Panc1 (cell line): ENCODE measurements at regions not wholly inside any gene's neighbourhood (a gene's known extent, or its start where the extent isn't known, plus 50 kb on each side); places are given as distances from the start of the nearest gene placed in this dataset.

Experiments used
- ATAC-seq: fragments of 200-7000 bp; cut with Tn5 transposase; 2 replicates; pipeline ENCODE4 v1.9.1; 2020; ENCODE audit warnings: mild to moderate bottlenecking, moderate library complexity
- BruUV-seq: library from RNA; stranded (reverse); fragments of 400-500 nt; replicated peaks from 2 replicates; lab custom pipeline; 2021; lab: Mats Ljungman, UMichigan
- CTCF ChIA-PET: fragments of 300-600 bp; sonication (Branson Sonifier 250); formaldehyde crosslinking; loops from one replicate; lab custom pipeline; 2022; ENCODE audit warnings: antibody characterized with exemption; lab: Charles Lee
- POLR2A ChIA-PET: fragments of 300-600 bp; sonication (Branson Sonifier 250); formaldehyde crosslinking; loops from one replicate; lab custom pipeline; 2022; ENCODE audit warnings: antibody characterized with exemption; lab: Charles Lee
- DNase-seq: peaks from one replicate; pipeline ENCODE4 v3.0.0-alpha.2; 2010; ENCODE audit warnings: low read depth, low spot score
- H3K27ac ChIP-seq: 2 replicates; pipeline ENCODE4 v1.5.1; 2011; ENCODE audit warnings: mild to moderate bottlenecking, low read length, inconsistent platforms
- H3K27me3 ChIP-seq: fragments of 200-500 bp; sonication (Bioruptor generic); 2 replicates; pipeline ENCODE4 v1.6.0; 2014; ENCODE audit warnings: low read length, inconsistent platforms; ENCODE audit not compliant: control insufficient read depth, insufficient read depth
- H3K36me3 ChIP-seq: fragments of 200-500 bp; sonication (Bioruptor generic); 2 replicates; pipeline ENCODE4 v1.5.1; 2014; ENCODE audit warnings: inconsistent platforms, mild to moderate bottlenecking, low read length, moderate library complexity; ENCODE audit not compliant: control insufficient read depth, insufficient read depth
- H3K4me1 ChIP-seq: 2 replicates; pipeline ENCODE4 v1.5.1; 2011; ENCODE audit warnings: inconsistent platforms, mild to moderate bottlenecking, low read length, moderate library complexity; ENCODE audit not compliant: control insufficient read depth, insufficient read depth
- H3K4me3 ChIP-seq, 2 experiments: 2 replicates each; pipeline ENCODE4 v1.5.1; 2011 to 2012; ENCODE audit warnings: low read depth in 2 of 2, low read length in 2 of 2, mild to moderate bottlenecking in 2 of 2, inconsistent platforms in 1 of 2, moderate library complexity in 1 of 2
- H3K9me3 ChIP-seq: fragments of 200-500 bp; sonication (Bioruptor generic); 2 replicates; pipeline ENCODE4 v1.5.1; 2014; ENCODE audit warnings: low read depth, mild to moderate bottlenecking, inconsistent platforms, low read length, moderate library complexity; ENCODE audit not compliant: control insufficient read depth, insufficient read depth
- POLR2AphosphoS5 ChIP-seq: IDR thresholded peaks from 2 replicates; pipeline ENCODE4 v1.6.1; 2012; ENCODE audit warnings: mild to moderate bottlenecking, low read depth, low read length, moderate library complexity
- SIN3A ChIP-seq: IDR thresholded peaks from 2 replicates; pipeline ENCODE4 v1.6.1; 2012; ENCODE audit warnings: low read depth, mild to moderate bottlenecking, low read length, moderate library complexity, borderline replicate concordance; ENCODE audit not compliant: insufficient read depth
- TCF7L2 ChIP-seq: IDR thresholded peaks from 2 replicates; pipeline ENCODE4 v1.6.1; 2011; ENCODE audit warnings: mild to moderate bottlenecking, low read depth, low read length, inconsistent platforms
- in situ Hi-C: cut with HindIII; loops from 2 replicates; pipeline ENCODE4 v1.10.0; 2016; ENCODE audit warnings: low sequenced_read_pairs, low pct_unique_long_range_greater_than_20kb
- intact Hi-C: fragments of 100-400 bp; cut with micrococcal nuclease; formaldehyde crosslinking; loops from one replicate; pipeline ENCODE4 v1.10.0; 2022; ENCODE audit not compliant: unreplicated experiment
- TF ChIP-seq, protein P1 (sequence below), 2 experiments: IDR thresholded peaks; 2 replicates each; pipeline ENCODE4 v1.6.1; 2011 to 2012; ENCODE audit warnings: low read depth in 2 of 2, control low read depth in 1 of 2, low read length in 1 of 2, mild to moderate bottlenecking in 1 of 2, moderate library complexity in 1 of 2; ENCODE audit not compliant: insufficient read depth in 1 of 2
- TF ChIP-seq, protein P2 (sequence below): fragments of 450-650 bp; IDR thresholded peaks from 2 replicates; pipeline ENCODE4 v1.5.1; 2017; ENCODE audit warnings: mild to moderate bottlenecking

DNA sequence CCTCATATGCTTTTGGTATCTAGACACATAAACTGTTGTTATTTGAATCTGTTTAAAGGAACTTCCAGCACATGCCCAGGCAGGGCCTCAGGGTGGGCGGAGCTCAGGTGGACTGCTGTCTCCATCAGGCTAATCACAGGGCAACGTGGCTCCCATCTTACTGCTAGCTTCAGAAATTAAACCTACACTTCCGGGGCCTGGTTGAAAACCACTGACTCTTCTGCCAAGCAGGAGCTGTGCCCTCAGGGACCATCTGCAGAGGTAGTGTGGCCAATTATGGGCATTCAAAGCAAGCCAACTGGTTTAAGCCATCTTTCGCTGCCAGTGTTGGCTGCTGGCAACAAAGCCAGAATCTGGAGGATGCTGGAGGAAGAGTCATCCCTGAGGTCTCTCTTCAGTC is 97.5 kb downstream of the TMX1 start:
- no TSS peak for BruUV-seq
- TF ChIP-seq TCF7L2 (no peak), SIN3A (no peak), POLR2AphosphoS5 (no peak)
- TF ChIP-seq, protein P1, sequence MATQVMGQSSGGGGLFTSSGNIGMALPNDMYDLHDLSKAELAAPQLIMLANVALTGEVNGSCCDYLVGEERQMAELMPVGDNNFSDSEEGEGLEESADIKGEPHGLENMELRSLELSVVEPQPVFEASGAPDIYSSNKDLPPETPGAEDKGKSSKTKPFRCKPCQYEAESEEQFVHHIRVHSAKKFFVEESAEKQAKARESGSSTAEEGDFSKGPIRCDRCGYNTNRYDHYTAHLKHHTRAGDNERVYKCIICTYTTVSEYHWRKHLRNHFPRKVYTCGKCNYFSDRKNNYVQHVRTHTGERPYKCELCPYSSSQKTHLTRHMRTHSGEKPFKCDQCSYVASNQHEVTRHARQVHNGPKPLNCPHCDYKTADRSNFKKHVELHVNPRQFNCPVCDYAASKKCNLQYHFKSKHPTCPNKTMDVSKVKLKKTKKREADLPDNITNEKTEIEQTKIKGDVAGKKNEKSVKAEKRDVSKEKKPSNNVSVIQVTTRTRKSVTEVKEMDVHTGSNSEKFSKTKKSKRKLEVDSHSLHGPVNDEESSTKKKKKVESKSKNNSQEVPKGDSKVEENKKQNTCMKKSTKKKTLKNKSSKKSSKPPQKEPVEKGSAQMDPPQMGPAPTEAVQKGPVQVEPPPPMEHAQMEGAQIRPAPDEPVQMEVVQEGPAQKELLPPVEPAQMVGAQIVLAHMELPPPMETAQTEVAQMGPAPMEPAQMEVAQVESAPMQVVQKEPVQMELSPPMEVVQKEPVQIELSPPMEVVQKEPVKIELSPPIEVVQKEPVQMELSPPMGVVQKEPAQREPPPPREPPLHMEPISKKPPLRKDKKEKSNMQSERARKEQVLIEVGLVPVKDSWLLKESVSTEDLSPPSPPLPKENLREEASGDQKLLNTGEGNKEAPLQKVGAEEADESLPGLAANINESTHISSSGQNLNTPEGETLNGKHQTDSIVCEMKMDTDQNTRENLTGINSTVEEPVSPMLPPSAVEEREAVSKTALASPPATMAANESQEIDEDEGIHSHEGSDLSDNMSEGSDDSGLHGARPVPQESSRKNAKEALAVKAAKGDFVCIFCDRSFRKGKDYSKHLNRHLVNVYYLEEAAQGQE (IDR thresholded peaks at IDR 0.05; ENCODE audit: insufficient read depth in 1 of 2, low read depth in 2 of 2, low read length in 1 of 2), result no peak
- TF ChIP-seq, protein P2, sequence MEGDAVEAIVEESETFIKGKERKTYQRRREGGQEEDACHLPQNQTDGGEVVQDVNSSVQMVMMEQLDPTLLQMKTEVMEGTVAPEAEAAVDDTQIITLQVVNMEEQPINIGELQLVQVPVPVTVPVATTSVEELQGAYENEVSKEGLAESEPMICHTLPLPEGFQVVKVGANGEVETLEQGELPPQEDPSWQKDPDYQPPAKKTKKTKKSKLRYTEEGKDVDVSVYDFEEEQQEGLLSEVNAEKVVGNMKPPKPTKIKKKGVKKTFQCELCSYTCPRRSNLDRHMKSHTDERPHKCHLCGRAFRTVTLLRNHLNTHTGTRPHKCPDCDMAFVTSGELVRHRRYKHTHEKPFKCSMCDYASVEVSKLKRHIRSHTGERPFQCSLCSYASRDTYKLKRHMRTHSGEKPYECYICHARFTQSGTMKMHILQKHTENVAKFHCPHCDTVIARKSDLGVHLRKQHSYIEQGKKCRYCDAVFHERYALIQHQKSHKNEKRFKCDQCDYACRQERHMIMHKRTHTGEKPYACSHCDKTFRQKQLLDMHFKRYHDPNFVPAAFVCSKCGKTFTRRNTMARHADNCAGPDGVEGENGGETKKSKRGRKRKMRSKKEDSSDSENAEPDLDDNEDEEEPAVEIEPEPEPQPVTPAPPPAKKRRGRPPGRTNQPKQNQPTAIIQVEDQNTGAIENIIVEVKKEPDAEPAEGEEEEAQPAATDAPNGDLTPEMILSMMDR, result no peak
- DNase-seq (no peak), ATAC-seq (no peak)
- ChIA-PET CTCF (no interaction called here), POLR2A (no interaction called here)
- intact Hi-C loops, result no loop called here
- H3K4me1 ChIP-seq, result no peaks in the 10 kb centered on the region
- H3K27ac ChIP-seq, result no peak overlapping the region
- in situ Hi-C loops, result no loop called here
- no peak overlapping the region for H3K4me3 ChIP-seq
- no peaks in the 10 kb centered on the region for H3K27me3 ChIP-seq
- no peaks in the 10 kb centered on the region for H3K36me3 ChIP-seq
- no peaks in the 10 kb centered on the region for H3K9me3 ChIP-seq

DNA sequence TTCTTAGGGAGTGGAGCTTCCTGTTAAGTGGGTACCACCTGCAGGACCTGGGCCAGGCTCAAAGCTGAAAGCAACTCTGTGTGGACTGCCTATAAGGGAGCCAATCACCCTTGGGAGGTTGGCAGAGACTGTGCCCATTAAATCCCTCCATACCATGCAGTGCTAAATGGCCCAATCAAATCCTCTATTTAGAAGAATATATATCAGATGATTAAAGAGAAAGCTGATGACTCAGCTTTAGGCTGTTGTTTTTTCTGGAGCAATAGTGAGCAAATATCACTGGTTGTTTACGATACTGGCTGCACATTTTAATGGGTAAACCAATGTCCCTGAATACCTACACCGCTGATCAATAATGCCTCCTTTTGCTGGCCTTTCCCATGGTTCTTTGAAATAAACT is 101.3 kb downstream of the TMX1 start:
- TF ChIP-seq SIN3A, result no peak
- TF ChIP-seq, protein P1 (IDR thresholded peaks at IDR 0.05; ENCODE audit: insufficient read depth in 1 of 2, low read depth in 2 of 2, low read length in 1 of 2), result no peak
- no peak for ATAC-seq
- ChIA-PET CTCF (no interaction called here), POLR2A (interaction anchor here (0.5 kb wide), 1 partner anchor 180 kb away, joined by 5 read pairs; no protein-coding TSS in a partner anchor)
- no peak overlapping the region for H3K4me3 ChIP-seq
- in situ Hi-C loops (no loop called here), intact Hi-C loops (no loop called here)
- H3K9me3 ChIP-seq, result no peaks in the 10 kb centered on the region
- no TSS peak for BruUV-seq
- H3K27ac ChIP-seq, result no peak overlapping the region
- no peak for DNase-seq
- no peaks in the 10 kb centered on the region for H3K4me1 ChIP-seq
- no peaks in the 10 kb centered on the region for H3K36me3 ChIP-seq
- H3K27me3 ChIP-seq, result no peaks in the 10 kb centered on the region
